A549 (cell line): ENCODE measurements at regions not wholly inside any gene's neighbourhood (a gene's known extent, or its start where the extent isn't known, plus 50 kb on each side); places are given as distances from the start of the nearest gene placed in this dataset.

Source experiments
- ATAC-seq, 2 experiments: fragments of 200-7000 bp in 1 of 2; fragments of >200 bp in 1 of 2; cut with Nextera tagmentation in 1 of 2; cut with Tn5 transposase in 1 of 2; 3 replicates each; pipeline versions ENCODE4 v1.8.0 to v1.9.1; 2018 to 2020; ENCODE audit warnings: mild to moderate bottlenecking in 1 of 2, moderate library complexity in 1 of 2
- CTCF ChIA-PET: fragments of 300-600 bp; sonication (Branson Sonifier 250); formaldehyde crosslinking; extraction: SDS; loops from one replicate; lab custom pipeline; 2021; ENCODE audit warnings: antibody characterized with exemption, inconsistent platforms; lab: Yijun Ruan, JAX
- POLR2A ChIA-PET: fragments of 350-600 bp; formaldehyde crosslinking; extraction: SDS; loops from one replicate; lab custom pipeline; 2021; ENCODE audit warnings: antibody characterized with exemption, inconsistent platforms; lab: Yijun Ruan, JAX
- DNase-seq, 2 experiments: peaks; one replicate each; pipeline versions ENCODE4 v3.0.0 to v3.0.0-alpha.2; 2011 to 2016; ENCODE audit warnings: low read depth in 1 of 2, low spot score in 1 of 2
- FAIRE-seq: peaks from 2 replicates; lab custom pipeline; 2011; peaks lifted over from hg19 to GRCh38; lab: Jason Lieb, UNC
- H3K27ac ChIP-seq, 2 experiments: fragments of >200 bp; sonication (Bioruptor Twin); formaldehyde crosslinking; 3 replicates each; pipeline ENCODE4 v1.5.1; 2016 to 2017
- H3K4me1 ChIP-seq: fragments of >200 bp; sonication (Bioruptor Twin); formaldehyde crosslinking; 3 replicates; pipeline ENCODE4 v1.6.1; 2016
- H3K4me2 ChIP-seq: fragments of >200 bp; sonication (Bioruptor Twin); formaldehyde crosslinking; 3 replicates; pipeline ENCODE4 v1.6.1; 2016
- H3K4me3 ChIP-seq: fragments of >200 bp; sonication (Bioruptor Twin); formaldehyde crosslinking; 3 replicates; pipeline ENCODE4 v1.5.1; 2016
- H3K9me3 ChIP-seq: fragments of >200 bp; sonication (Bioruptor Twin); formaldehyde crosslinking; 3 replicates; pipeline ENCODE4 v1.6.1; 2016
- BHLHE40 ChIP-seq: IDR thresholded peaks from 2 replicates; pipeline ENCODE4 v1.6.1; 2012; ENCODE audit warnings: low read depth, low read length, inconsistent platforms
- CBX2 ChIP-seq: fragments of 200-600 bp; sonication (generic); IDR thresholded peaks from 2 replicates; pipeline ENCODE4 v1.6.1; 2016; ENCODE audit warnings: low read depth, mild to moderate bottlenecking, borderline replicate concordance
- CHD4 ChIP-seq: fragments of 200-600 bp; sonication (generic); IDR thresholded peaks from 2 replicates; pipeline ENCODE4 v1.6.1; 2016; ENCODE audit warnings: antibody characterized with exemption, mild to moderate bottlenecking, borderline replicate concordance
- EHF ChIP-seq: fragments of 250-450 bp; sonication (Bioruptor Pico); IDR thresholded peaks from 2 replicates; pipeline ENCODE4 v1.5.0; 2020; ENCODE audit warnings: mild to moderate bottlenecking
- EP300 ChIP-seq, 2 experiments: fragments of >200 bp; sonication (Bioruptor Twin); formaldehyde crosslinking; IDR thresholded peaks; 2 replicates in 1 of 2; 3 replicates in 1 of 2; pipeline ENCODE4 v1.6.1; 2016 to 2017
- FOSB ChIP-seq: fragments of 250-450 bp; sonication (Bioruptor Pico); IDR thresholded peaks from 2 replicates; pipeline ENCODE4 v1.5.0; 2020; ENCODE audit warnings: mild to moderate bottlenecking, moderate library complexity
- GATA3 ChIP-seq: IDR thresholded peaks from 2 replicates; pipeline ENCODE4 v1.6.1; 2012; ENCODE audit warnings: borderline replicate concordance
- HEYL ChIP-seq: fragments of 250-450 bp; sonication (Bioruptor Pico); IDR thresholded peaks from 2 replicates; pipeline ENCODE4 v1.8.0; 2021; ENCODE audit warnings: mild to moderate bottlenecking, moderate library complexity
- HOXA7 ChIP-seq: fragments of 250-450 bp; sonication (Bioruptor Pico); IDR thresholded peaks from 2 replicates; pipeline ENCODE4 v1.5.0; 2020; ENCODE audit warnings: mild to moderate bottlenecking, moderate library complexity
- HOXB13 ChIP-seq: fragments of 250-450 bp; sonication (Bioruptor Pico); IDR thresholded peaks from 2 replicates; pipeline ENCODE4 v1.5.0; 2020; ENCODE audit warnings: low read depth, mild to moderate bottlenecking, moderate library complexity
- KDM5A ChIP-seq: fragments of 200-600 bp; sonication (generic); IDR thresholded peaks from 2 replicates; pipeline ENCODE4 v1.6.1; 2016; ENCODE audit warnings: antibody characterized with exemption, mild to moderate bottlenecking
- MAFK ChIP-seq: fragments of 450-650 bp; IDR thresholded peaks from 2 replicates; pipeline ENCODE4 v1.6.1; 2014; ENCODE audit not compliant: partially characterized antibody
- NPAS2 ChIP-seq: fragments of 250-450 bp; sonication (Bioruptor Pico); IDR thresholded peaks from 2 replicates; pipeline ENCODE4 v1.8.0; 2022; ENCODE audit warnings: mild to moderate bottlenecking, moderate library complexity, borderline replicate concordance
- PHF8 ChIP-seq: fragments of 200-600 bp; sonication (generic); IDR thresholded peaks from 2 replicates; pipeline ENCODE4 v1.6.1; 2016; ENCODE audit warnings: low read depth, mild to moderate bottlenecking, antibody characterized with exemption, moderate library complexity, borderline replicate concordance
- RARB ChIP-seq: fragments of 250-450 bp; sonication (Bioruptor Pico); IDR thresholded peaks from 2 replicates; pipeline ENCODE4 v1.8.0; 2021; ENCODE audit warnings: mild to moderate bottlenecking, moderate library complexity
- RFX5 ChIP-seq: fragments of 450-650 bp; IDR thresholded peaks from 2 replicates; pipeline ENCODE4 v1.7.1; 2014; ENCODE audit warnings: antibody characterized with exemption, mild to moderate bottlenecking, moderate library complexity
- SMC3 ChIP-seq: fragments of >200 bp; sonication (Bioruptor Twin); formaldehyde crosslinking; IDR thresholded peaks from 3 replicates; pipeline ENCODE4 v1.6.1; 2018; ENCODE audit warnings: inconsistent platforms
- ZFP36 ChIP-seq: fragments of 450-650 bp; IDR thresholded peaks from 2 replicates; pipeline ENCODE4 v1.6.1; 2014; ENCODE audit warnings: borderline replicate concordance; ENCODE audit not compliant: partially characterized antibody
- ZSCAN20 ChIP-seq: fragments of 250-450 bp; sonication (Bioruptor Pico); IDR thresholded peaks from 2 replicates; pipeline ENCODE4 v1.8.0; 2022; ENCODE audit warnings: mild to moderate bottlenecking, moderate library complexity
- WGBS: methylation state at CpG from one replicate; pipeline ENCODE4 v1.1.6; 2017; ENCODE audit errors: missing lambda C conversion rate; 5-methylcytosine and 5-hydroxymethylcytosine counted together
- TF ChIP-seq, protein P1 (sequence below): IDR thresholded peaks from 2 replicates; pipeline ENCODE4 v1.6.1; 2012; ENCODE audit warnings: low read depth, borderline replicate concordance
- TF ChIP-seq, protein P2 (sequence below): fragments of >200 bp; sonication (Bioruptor Twin); formaldehyde crosslinking; IDR thresholded peaks from 3 replicates; pipeline ENCODE4 v1.6.1; 2016
- TF ChIP-seq, protein P3 (sequence below): fragments of 200-600 bp; sonication (generic); IDR thresholded peaks from 2 replicates; pipeline ENCODE4 v1.6.1; 2016; ENCODE audit warnings: antibody characterized with exemption, mild to moderate bottlenecking, moderate library complexity
- TF ChIP-seq, protein P4 (sequence below): fragments of 150-350 bp; IDR thresholded peaks from 2 replicates; pipeline ENCODE4 v1.6.1; 2014; ENCODE audit warnings: low read depth, mild to moderate bottlenecking, low read length

DNA sequence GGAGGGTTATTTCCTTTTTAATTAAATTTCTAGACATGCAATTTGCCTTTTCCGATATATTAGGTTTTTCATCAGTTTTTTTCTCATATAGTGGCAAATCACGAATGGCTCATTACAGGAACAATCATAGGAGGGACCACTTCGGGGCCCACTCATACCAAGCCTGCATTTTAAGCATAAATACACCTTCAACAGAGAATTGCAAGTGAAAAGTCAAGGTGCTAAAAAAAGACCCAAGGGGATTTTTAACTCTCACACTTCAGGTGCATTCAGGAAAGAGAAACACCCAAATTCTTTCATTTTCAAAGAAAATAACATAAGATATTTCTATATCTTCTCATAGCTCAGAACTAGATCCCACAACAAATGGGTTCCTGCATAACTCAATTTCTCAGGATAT lies 979.6 kb upstream of the NR2F2 start:
- TF ChIP-seq NPAS2 (CRISPR knock-in tag), result no peak
- TF ChIP-seq RFX5, result no peak
- TF ChIP-seq, protein P1, sequence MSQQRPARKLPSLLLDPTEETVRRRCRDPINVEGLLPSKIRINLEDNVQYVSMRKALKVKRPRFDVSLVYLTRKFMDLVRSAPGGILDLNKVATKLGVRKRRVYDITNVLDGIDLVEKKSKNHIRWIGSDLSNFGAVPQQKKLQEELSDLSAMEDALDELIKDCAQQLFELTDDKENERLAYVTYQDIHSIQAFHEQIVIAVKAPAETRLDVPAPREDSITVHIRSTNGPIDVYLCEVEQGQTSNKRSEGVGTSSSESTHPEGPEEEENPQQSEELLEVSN, result no peak
- TF ChIP-seq, protein P2, sequence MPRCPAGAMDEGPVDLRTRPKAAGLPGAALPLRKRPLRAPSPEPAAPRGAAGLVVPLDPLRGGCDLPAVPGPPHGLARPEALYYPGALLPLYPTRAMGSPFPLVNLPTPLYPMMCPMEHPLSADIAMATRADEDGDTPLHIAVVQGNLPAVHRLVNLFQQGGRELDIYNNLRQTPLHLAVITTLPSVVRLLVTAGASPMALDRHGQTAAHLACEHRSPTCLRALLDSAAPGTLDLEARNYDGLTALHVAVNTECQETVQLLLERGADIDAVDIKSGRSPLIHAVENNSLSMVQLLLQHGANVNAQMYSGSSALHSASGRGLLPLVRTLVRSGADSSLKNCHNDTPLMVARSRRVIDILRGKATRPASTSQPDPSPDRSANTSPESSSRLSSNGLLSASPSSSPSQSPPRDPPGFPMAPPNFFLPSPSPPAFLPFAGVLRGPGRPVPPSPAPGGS, result no peak
- TF ChIP-seq HEYL, result no peak
- TF ChIP-seq RARB (CRISPR knock-in tag), result no peak
- TF ChIP-seq HOXA7 (CRISPR knock-in tag), result no peak
- TF ChIP-seq, protein P3, sequence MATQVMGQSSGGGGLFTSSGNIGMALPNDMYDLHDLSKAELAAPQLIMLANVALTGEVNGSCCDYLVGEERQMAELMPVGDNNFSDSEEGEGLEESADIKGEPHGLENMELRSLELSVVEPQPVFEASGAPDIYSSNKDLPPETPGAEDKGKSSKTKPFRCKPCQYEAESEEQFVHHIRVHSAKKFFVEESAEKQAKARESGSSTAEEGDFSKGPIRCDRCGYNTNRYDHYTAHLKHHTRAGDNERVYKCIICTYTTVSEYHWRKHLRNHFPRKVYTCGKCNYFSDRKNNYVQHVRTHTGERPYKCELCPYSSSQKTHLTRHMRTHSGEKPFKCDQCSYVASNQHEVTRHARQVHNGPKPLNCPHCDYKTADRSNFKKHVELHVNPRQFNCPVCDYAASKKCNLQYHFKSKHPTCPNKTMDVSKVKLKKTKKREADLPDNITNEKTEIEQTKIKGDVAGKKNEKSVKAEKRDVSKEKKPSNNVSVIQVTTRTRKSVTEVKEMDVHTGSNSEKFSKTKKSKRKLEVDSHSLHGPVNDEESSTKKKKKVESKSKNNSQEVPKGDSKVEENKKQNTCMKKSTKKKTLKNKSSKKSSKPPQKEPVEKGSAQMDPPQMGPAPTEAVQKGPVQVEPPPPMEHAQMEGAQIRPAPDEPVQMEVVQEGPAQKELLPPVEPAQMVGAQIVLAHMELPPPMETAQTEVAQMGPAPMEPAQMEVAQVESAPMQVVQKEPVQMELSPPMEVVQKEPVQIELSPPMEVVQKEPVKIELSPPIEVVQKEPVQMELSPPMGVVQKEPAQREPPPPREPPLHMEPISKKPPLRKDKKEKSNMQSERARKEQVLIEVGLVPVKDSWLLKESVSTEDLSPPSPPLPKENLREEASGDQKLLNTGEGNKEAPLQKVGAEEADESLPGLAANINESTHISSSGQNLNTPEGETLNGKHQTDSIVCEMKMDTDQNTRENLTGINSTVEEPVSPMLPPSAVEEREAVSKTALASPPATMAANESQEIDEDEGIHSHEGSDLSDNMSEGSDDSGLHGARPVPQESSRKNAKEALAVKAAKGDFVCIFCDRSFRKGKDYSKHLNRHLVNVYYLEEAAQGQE, result no peak
- TF ChIP-seq, protein P4, sequence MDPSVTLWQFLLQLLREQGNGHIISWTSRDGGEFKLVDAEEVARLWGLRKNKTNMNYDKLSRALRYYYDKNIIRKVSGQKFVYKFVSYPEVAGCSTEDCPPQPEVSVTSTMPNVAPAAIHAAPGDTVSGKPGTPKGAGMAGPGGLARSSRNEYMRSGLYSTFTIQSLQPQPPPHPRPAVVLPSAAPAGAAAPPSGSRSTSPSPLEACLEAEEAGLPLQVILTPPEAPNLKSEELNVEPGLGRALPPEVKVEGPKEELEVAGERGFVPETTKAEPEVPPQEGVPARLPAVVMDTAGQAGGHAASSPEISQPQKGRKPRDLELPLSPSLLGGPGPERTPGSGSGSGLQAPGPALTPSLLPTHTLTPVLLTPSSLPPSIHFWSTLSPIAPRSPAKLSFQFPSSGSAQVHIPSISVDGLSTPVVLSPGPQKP, result no peak
- TF ChIP-seq CHD4, result no peak
- no peak for TF ChIP-seq CBX2
- no peak for TF ChIP-seq ZSCAN20 (CRISPR knock-in tag)
- no peak for TF ChIP-seq MAFK
- no peak for TF ChIP-seq EP300 (IDR thresholded peaks at IDR 0.05)
- ChIA-PET POLR2A (no interaction called here), CTCF (interaction anchor here (1.6 kb wide), 1 partner anchor 91 kb away, joined by 5 read pairs; no protein-coding TSS in a partner anchor)
- no peak overlapping the region for H3K4me3 ChIP-seq
- WGBS, result 15% methylated on average over 3 of the region's 3 CpGs
- ATAC-seq (no peak), FAIRE-seq (no peak), DNase-seq (no peak)
- H3K27ac ChIP-seq, result no peak overlapping the region
- no peak overlapping the region for H3K4me2 ChIP-seq
- H3K4me1 ChIP-seq, result no peaks in the 10 kb centered on the region
- no peaks in the 10 kb centered on the region for H3K9me3 ChIP-seq

DNA sequence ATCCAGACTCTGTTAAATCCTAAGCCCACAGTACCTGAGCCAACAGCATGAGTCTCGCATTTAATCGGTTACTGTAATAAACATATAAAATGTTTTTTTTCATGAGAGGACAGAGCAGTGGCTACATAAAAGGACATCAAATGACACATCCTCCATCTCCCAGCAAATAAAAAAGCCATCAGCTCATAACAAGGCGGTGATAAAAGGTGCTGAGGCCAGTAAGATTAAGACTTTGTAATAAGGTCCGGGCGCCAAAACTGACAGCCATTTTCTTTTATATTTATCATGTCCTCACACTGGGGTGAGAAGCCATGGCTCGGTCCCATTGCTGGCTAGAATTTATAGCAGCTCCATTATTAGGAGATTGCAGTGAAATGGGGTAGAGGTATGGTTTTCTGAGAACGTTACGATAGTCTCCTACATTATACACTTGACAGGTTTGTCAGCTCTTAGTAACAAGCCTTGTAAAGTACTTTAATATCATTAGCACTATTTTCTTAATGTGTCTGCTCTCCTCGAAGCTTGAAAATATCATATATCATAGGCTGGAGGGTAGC lies 977.8 kb upstream of the NR2F2 start:
- Histone ChIP-seq H3K4me3 (no peak overlapping the region), H3K9me3 (no peaks in the 10 kb centered on the region), H3K4me2 (no peak overlapping the region), H3K4me1 (no peaks in the 10 kb centered on the region), H3K27ac (no peak overlapping the region)
- DNase-seq (no peak), FAIRE-seq (no peak), ATAC-seq (no peak)
- 52% methylated on average over 9 of the region's 9 CpGs for WGBS
- TF ChIP-seq PHF8, result no peak
- TF ChIP-seq EHF (CRISPR knock-in tag), result no peak
- TF ChIP-seq CHD4, result no peak
- no peak for TF ChIP-seq SMC3
- no peak for TF ChIP-seq KDM5A
- no peak for TF ChIP-seq BHLHE40
- TF ChIP-seq HEYL, result no peak
- TF ChIP-seq ZFP36, result no peak
- TF ChIP-seq HOXB13 (CRISPR knock-in tag), result no peak
- TF ChIP-seq FOSB (CRISPR knock-in tag), result no peak
- no peak for TF ChIP-seq NPAS2 (CRISPR knock-in tag)
- no peak for TF ChIP-seq GATA3
- ChIA-PET POLR2A (no interaction called here), CTCF (interaction anchor here (1.6 kb wide), 1 partner anchor 93 kb away, joined by 5 read pairs; no protein-coding TSS in a partner anchor)
